Renal cortex interstitium (tissue), 11 donors: ENCODE measurements at regions not wholly inside any gene's neighbourhood (a gene's known extent, or its start where the extent isn't known, plus 50 kb on each side); places are given as distances from the start of the nearest gene placed in this dataset.
A peak's percentile ranks its signal among the peaks of the same experiment; 100 is the strongest.
"Not testable (repeated sequence)": the region's sequence is repeated elsewhere in the genome, so short reads cannot be mapped to it uniquely, and the experiment has no call there.

Experiments
- DNase-seq, 11 donors: peaks; one replicate each; pipeline ENCODE4 v3.0.0-alpha.2; 2013; ENCODE audit warnings: low read depth in 9 of 11, low spot score in 4 of 11; ENCODE audit errors: extremely low read depth in 1 of 11

DNA sequence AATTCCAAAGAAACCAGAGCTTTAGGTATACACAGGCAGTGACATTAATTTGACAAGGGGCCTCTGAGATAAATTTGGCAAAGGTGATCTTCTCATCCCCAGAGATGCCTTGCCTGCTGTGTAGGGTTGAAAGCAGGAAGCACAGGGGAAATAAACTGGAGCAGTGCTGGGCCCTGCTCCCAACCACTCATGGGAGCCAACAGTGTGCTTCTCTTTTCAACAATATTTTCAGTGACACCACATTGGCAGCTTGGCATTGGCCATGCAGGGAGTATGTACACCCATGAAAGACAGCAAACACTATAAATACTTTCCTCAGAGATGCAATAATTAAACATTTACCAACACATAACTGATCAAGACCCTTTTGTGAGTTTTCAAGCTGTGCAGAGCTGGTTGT, 90.7 kb upstream of the F13A1 start:
- no peak for DNase-seq

DNA sequence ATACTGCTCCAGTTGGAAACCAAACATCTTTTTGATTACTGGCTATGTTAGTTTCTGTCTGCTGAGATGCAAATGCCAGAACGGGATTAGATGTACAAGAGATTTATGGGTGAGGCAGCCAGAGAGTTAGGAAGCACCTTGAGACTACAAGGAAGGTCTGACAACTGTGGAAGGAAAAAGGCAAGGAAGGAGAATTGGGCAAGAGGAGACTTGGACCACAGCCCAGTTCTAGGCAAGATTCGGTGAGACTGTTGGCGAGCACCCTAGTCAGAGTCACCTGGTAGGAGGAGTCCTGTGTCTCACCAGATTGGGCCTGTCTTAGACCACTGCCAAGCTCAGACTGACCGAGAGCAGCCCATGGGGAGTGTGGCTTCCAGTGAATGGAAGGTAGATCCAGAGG, 91.8 kb upstream of the F13A1 start:
- DNase-seq = no peak

DNA sequence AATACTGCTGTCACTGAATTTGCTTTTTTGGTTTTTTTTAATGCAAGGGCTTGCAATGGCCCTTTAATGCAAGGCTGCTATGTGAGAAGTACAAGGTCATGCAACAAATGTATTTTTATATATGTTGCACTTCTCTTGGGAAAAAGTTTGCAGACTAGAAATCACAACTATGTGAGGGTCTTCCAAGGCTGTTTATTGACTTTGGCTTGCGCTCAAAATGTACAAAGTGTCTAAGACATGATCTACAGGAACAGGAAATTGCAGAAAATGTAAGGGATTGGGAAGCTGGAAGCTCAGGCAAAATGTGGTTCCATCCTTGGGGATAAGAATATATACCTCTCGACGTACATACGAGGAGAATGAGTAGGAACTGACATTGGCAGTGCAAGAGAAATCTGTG, 92.2 kb upstream of the F13A1 start:
- DNase-seq = peak; percentile 17 to 67 (median 41)

DNA sequence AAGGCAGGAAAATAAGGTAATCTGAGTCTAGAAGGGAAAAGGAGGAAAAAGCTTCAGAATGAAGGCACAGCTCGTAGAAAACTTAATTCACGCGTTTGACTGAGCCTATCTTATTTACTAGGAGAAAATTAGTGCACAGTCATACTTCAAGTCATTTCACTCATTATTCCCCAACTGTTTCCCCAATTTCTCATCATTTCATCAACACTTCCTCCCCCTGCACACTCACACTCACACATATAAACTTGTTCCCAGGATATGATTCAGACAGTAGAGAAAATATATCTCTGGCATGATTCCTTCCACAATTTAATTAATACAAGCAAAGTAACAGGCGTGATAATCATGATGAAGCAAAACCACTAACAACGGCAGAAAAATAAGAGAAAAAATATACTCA, 94.5 kb upstream of the F13A1 start:
- DNase-seq = no peak

DNA sequence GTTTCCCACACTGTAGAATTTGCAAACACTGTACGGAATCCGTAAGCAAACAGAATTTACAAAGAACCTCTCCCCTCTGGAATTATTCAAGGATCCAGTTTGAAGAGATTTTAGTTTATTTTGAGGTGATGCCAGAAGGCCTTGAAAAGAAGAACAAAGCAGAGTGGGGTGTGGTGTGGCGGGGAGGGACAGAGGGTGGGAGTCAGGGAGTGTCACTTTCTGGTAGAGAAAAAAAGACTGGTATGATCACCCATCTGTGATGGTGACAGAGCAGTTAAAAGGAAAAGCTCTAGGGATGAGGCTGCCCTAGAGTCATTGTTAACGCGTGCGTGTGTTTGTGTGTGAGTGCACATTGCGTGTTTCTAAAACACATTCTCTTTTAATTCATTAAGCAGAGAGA, 97.0 kb upstream of the F13A1 start:
- no peak for DNase-seq

DNA sequence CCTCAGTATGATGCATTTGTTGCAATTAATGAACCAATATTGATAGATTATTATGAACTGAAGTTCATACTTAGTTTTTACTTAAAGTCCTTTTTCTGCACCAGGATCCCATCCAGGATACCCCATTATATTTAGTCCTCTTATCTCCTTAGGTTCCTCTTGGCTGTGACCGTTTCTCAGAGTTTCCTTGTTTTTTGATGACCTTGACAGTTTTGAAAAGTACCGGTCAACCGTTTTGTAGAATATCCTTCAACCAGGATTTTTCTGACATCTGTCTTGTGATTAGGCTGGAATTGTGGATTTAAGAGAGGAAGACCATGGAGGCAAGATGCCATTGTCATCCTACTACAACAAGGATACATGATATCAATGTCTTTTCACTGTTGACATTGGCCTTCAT, 98.0 kb upstream of the F13A1 start:
- no peak for DNase-seq

DNA sequence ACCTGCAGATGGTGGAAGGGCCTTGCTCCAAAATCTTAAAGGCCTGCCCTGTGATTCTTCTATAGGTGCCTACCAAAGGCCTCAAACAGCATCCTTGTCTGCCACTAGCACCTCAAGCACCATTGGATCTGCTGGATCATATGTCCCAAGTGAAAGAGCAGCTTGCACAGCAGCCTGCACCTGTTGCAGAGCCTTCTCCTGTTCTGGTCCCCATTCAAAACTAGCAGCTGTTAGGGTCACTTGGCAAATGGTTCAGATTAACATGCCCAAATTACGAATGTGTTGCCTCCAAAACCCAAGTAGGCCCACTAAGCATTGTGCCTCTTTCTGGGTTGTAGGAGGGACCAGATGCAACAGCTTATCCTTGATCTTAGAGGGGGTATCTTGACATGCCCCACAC, 99.6 kb upstream of the F13A1 start:
- no peak for DNase-seq

DNA sequence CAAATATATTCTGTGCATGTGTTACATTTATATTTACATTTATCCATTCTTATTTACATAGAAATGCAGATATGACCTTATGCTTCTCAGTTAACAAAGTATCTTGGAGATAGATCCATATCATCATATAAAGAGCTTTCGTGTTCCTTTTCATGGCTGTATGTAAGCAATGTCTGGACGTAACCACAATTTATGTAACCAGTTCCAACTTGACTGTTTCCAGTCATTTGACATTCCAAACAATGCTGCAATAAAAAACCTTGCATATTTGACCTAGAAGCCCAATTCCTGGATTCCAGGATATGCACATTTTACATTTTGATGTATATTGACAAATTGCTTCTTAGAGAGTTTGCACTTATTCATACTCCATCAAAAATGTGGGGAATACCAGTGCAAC, 113.7 kb upstream of the F13A1 start:
- no peak for DNase-seq

DNA sequence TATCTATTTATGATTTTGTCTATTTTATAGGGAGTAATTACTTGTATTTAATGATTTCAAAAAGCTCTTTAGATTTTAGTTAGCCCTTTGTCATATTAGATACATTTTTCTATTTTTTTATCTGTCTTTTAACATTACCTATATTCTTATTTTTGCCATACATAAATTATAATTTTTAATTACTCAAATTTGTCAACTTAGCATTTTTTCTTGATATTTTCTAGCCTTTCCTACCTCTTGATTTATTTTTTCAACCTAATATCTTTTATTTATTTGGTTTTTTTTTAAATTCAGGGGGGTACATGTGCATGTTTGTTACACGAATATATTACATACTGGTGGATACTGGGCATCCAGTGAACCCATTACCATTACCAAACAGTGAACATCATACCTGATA, 114.3 kb upstream of the F13A1 start:
- DNase-seq = no peak

DNA sequence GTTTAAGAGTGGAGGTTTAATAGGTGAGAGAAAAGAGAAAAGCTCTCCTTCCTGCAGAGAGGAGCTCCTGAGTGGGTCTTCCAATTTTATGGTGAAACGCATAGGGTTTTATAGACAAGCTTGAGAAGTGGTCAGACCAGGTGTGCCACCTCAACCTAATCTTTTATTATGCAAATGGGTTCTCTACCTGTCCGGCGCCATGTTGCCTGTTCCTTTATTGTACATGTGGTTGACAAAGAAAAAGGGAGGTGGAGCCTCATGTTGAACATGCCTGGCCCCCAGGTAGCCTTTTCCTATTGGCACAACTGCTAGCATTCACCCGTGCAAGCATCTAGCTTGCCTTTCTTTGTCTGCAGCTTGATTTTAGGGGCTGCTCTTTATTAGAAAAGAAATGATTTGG, 115.9 kb upstream of the F13A1 start:
- no peak for DNase-seq

DNA sequence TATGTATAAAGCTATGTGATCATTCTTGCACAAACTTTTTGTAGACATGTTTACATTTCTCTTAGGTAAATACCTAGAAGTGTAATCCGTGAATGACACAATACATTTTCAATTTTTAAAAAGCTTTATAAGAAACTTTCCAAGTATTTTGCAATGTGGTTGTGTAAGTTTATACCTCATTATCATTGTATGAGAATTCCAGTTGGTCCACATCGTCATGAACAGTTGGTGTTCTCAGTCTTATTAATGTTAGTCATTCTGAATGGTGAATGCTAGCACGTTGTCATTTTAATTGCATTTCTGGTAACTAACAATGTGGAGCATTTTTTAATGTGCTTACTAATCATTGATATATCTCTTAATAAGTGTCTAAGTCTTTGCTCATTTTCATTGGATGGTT, 116.5 kb upstream of the F13A1 start:
- no peak for DNase-seq

DNA sequence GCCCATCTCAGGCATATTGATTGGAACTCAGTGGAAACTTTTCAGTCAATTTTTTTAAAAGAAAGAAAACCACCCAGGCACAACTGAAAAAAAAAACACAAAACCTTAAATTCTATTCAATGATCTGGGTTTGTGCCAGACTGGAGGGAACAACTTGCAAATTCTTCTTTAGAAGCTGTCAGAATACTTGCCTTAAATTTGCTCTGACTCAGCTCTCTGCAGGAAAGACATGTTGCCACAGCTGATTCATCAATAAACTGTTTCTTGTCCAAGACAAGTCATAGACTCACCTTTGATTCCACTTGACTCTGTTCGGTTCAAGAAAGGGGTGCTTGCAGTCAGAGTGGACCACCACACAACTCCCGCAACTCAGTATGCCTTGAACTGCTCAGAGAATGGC, 117.8 kb upstream of the F13A1 start:
- no peak for DNase-seq

DNA sequence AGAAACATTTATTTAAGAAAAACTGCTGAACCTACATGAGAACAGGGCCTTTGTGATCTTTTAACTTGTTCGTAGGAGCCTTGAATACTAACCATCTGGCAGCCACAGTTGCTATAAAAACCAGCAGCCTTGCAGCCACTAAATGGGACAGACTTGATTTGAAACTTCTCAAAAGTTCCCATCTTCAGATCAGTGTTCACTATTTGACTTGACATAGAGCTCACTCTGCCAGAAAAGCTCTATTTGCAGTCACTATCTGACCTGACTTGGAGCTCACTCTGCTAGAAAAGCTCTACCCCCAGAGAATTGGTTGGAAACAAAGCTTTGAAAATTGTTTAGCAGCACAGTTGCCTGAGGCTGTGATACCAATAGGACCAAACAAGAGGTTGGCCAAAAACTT, 119.3 kb upstream of the F13A1 start:
- DNase-seq = no peak

DNA sequence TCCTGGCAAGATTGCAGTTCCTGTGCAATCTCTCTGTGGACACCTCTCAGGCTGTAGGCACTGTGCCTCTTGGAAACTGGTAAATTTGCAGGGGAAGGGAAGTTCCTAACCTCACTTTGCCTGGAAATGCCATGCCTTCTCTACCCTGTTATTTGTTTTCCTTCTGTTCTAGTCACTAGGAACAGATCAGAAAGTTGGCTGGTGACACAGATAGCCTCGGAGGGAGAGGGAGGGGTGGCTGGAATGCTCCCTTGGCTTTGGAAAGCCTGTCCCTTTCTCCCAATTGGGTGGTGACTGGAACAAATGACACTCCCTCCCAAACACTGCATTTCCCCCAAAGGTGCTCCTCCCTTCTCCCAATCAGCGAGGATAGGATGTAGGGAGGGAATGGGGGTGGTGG, 131.5 kb upstream of the F13A1 start:
- no peak for DNase-seq

DNA sequence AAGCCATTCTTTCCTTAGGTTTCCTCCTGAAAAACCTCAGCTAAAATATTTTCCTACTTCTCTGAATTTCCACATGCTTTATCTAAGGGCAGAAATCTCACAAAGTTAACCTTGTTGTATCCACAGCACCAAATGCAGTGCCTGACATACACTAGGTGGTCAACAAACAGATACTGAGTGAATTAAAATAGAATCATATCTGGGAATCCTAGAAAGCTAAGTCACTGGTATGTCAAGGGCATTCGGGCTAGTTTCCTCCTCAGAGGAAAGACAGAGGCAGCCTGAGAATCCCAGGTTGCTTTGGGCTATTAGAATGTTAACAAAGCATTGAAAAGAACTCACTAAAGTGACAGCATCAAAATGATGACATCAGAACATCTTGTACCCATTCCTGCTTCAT, 132.7 kb upstream of the F13A1 start:
- no peak for DNase-seq

DNA sequence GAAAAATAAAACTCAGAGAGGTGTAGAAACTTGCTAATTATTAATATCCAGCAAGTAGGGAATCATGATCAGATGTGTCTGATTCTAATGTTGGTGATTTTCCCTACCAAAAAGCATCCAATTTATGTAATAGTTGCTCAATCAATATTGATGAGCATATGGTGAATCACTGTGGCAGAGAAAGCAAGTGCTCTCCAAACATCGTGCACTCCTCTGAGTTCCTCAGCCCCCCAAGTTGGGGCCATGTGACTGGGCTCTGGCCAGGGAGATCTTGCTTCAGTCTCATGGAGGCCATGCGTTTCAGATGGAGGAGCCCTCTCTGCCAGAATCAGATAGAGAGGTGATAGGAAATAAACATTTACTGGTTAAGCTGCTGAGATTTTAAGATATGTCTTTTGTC, 133.2 kb upstream of the LY86 start:
- no peak for DNase-seq

DNA sequence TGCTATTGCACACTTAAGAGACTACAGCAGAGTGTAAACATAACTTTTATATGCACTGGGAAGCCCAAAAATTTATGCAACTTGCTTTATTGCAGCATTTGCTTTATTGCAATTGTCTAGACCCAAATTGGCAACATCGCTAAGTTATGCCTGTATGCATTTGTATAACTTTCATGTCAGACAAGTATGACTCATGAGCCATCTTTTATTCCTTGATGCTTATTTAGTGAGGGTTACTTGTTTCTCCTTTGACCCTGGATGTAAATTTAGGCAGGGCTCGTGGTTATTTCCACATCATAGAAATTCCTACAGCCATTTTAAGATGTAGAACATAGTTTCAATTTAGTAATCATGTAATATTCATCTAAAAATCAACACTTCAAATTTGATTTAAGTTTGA, 130.3 kb upstream of the LY86 start:
- DNase-seq = no peak

DNA sequence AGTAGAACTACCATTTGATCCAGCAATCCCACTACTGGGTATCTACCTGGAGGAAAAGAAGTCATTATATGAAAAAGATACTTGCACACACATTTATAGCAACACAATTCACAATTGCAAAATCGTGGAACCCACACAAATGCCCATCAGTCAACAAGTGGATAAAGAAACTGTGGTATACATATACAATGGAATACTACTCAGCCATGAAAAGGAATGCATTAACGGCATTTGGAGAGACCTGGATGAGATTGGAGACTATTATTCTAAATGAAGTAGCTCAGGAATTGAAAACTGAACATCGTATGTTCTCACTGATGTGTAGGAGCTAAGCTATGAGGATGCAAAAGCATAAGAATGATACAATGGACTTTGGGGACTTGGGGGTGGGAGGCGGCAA, 128.6 kb upstream of the LY86 start:
- not testable (repeated sequence) for DNase-seq

DNA sequence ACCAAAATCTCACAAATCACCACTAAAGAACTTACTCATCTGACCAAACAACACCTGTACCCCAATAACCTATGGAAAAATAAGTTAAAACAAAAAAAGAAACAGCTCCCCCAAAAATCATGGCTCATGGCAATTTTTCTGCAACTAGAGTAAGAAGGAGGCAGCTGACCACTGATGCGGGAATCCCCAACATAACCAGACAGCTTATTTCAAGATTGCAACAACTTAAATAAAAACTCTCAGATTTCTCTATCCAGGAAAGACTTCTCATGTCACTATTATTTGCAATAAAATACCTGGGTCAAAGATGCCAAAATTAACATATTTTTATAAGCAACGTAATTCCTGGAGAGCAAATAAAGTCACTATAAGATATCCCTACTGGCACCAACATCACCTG, 128.1 kb upstream of the LY86 start:
- no peak for DNase-seq

DNA sequence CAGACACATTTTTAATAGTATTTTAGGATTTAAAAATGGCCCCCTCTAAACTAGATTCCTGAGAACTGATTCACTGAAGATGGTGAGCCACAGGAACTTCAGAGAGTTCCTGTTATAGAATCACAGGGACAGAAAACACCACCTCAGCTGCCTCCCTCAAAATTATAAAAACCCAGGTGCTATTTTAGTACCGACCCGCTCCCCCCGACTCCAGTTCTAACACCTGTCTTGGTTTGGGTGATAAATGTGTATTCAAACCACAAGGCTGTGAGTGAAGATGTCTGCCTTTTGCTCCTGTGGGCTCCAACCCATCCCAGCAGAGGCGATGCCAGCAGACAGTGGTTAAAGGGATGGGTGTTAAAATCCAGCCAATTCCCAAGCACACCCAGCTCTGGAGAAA, 127.4 kb upstream of the LY86 start:
- DNase-seq = no peak

DNA sequence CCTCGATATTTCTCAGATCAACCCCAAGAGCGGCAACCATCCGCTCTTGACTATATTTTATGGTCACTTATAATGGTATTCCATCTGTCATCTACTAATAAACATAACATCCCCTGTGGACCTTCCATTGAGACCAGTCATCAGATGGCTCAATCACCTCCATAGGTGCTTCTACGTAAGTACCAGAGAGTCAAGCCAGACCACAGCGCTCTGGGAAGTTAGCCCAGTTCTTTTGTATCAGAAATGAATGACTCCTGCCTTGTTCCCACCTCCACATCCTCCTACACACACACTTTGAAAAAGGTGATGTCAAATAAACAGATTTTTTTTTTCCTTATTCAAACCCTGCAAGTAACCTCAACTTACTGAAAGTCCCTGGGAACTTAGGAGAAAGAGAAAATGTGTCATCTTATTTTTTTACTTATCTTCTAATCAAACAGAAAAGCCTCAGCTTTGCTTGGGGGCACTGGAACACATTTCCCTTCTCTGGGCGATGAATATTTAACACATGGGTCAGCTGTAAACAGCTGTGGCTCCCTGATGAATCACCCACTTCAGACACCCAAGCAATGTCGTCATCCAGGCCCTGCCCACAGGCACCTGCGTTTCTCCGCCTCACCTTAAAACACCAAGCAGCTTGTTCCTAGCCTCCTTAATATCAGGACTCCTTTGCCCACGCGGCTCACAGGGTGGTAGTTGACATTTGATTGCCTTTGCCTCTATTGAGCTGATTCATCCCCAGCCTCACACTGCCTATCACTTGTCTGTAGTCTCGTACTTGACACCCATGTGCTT, 121.4 kb upstream of the LY86 start:
- no peak for DNase-seq

DNA sequence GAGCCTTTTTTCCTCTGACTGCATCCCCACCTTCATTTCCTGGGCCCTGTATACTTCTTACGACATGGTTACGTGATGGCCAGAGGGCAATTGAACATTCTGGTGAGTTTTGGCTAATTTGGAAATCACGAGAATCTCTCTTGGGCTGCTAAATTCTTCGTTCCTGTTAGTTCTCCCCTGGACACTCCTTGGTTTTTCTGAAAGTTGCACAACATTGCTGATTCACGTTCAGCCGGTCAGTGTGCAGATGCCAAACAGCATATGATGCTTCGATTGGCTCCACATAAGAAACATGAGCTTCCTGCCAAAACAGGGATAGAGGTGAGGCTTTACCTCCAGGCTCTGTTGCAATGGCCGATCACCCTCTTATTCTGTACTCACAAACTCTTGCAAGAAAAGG, 119.4 kb upstream of the LY86 start:
- DNase-seq = no peak
